ENCODE measurements at regions not wholly inside any gene's neighbourhood (a gene's known extent, or its start where the extent isn't known, plus 50 kb on each side); places are given as distances from the start of the nearest gene placed in this dataset.
"Not testable (repeated sequence)": the region's sequence is repeated elsewhere in the genome, so short reads cannot be mapped to it uniquely, and the experiment has no call there.

GRCh38 chrX:28408017-28408723 is 179.1 kb upstream of the IL1RAPL1 start:
- DNase-seq = no peak

- DNase-seq = no peak
These were observed 188.9 kb upstream of the IL1RAPL1 start for GRCh38 chrX:28398342-28398741.

DNA sequence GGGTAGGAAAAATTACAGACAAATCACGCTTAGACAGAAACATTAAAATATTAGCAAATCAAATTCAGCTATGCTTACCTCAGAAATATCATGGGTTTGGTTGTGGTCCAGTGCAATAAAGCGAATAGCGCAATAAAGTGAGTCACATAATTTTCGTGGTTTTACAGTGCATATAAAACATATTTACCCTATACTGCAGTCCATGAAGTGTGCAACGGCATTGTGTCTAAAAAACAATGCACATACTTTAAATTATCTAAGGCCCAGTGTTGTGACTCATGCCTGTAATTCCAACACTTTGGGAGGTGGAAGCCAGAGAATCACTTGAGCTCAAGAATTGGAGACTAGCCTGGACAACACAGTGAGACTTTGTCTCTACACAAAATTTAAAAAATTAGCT is 195.7 kb upstream of the IL1RAPL1 start:
- DNase-seq = no peak

DNA sequence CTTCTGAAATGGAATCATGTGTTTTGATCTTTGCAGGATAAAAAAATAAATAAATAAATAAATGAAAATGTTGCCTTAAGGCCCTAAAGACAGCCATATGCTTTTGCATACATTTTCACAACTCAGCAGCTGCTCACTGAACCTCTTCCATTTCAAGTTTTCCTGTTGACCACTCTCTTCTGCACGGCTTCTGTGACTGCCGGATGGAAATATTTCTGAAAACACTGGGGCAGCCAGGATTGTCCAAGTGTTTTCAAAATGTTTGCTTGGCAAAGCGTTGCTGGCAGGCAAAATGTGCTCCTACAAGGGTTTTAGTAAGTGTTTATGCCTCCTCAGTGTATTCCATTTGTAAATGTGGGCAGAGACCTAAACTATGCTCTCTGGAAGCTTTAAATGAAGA is 208.1 kb upstream of the IL1RAPL1 start:
- no peak for DNase-seq

DNA sequence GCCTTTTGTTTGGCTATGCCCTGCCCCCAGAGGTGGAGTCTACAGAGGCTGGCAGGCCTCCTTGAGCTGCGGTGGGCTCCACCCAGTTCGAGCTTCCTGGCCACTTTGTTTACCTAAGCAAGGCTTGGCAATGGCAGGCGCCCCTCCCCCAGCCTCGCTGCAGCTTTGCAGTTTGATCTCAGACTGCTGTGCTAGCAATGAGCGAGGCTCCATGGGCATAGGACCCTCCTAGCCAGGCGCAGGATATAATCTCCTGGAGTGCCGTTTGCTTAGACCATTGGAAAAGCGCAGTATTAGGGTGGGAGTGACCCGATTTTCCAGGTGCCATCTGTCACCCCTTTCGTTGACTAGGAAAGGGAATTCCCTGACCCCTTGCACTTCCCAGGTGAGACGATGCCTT is 219.6 kb upstream of the IL1RAPL1 start:
- DNase-seq = not testable (repeated sequence)

DNA sequence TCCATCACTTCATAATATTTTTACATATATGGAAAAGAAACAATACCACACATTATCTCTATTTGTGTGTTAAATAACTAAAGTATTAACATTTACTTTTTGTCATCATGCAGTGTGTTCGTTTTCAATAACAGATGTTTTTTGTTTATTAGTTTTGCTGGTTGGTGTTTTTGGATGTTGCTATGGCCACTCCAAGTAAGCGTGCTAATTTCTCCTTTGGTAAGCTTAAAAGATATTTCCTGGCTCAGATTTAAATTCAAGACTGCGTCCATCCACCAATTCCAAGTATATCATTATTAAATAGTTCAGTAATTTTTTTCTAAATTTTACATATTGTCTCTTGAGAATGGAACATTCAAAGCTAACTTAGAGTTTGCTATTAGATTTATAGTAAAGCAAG is 235.4 kb upstream of the IL1RAPL1 start:
- no peak for DNase-seq

DNA sequence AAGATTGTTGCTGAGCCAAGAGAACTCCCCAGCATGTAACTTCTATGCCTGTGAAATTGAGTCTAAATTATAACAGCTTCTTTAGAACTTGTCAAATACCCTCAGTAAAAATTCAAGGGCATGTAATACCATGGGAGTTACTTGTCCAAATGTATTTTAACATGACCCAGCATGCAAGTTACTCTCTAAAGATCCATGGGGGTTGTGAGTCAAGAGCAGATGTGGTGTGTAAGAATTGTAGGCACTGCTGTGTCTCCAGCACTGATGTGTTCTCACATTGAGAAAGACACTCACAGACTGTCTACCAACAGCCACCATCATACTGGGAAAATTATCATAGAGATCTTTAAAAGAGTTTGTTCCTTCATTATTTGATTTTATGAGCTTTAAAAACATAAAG is 237.4 kb upstream of the IL1RAPL1 start:
- DNase-seq = no peak

DNA sequence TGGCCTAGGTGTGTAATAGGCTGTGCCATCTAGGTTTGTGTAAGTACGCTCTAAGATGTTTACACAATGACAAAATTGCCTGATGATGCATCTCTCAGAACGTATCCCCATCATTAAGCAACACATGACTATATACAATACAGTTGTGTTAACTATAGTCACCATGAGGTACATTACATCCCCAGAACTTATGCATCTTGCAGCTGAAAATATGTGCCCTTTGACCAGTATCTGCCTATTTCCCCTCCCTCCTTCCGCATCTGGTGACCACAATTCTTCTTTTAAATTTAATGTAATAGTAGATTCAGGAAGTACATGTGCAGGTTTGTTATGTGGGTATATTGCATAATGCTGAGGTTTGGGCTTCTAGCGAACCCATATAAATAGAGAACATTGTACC is 239.8 kb upstream of the IL1RAPL1 start:
- DNase-seq = no peak

- no peak for DNase-seq
These were observed 258.1 kb upstream of the IL1RAPL1 start for GRCh38 chrX:28329156-28329555.

DNA sequence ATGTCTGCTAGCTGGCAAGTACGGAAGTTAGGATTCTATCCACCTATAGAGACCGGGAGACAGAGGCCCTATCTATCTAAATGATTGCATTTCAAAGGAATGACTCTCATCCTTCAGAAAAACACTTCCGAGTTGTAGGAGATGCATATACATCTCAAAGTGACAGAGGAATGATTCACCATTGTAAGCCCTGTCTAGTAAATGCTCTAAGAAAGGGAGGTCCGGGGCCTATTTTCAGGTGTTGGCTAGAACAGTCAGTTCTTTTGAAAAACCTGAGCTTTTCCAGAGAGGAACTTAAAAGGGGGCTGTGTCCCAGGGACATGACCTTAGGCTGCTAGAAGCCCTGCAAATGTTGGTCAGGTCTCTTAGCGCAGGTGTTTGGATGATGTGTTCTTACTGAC is 262.9 kb upstream of the IL1RAPL1 start:
- DNase-seq = no peak

- no peak for DNase-seq
These were observed 266.0 kb upstream of the IL1RAPL1 start for GRCh38 chrX:28321286-28321685.

- no peak for DNase-seq
These were observed 274.3 kb upstream of the IL1RAPL1 start for GRCh38 chrX:28312965-28313364.

GRCh38 chrX:28312259-28312658 is 275.0 kb upstream of the IL1RAPL1 start:
- DNase-seq = no peak

- no peak for DNase-seq
These were observed 275.8 kb upstream of the IL1RAPL1 start for GRCh38 chrX:28311466-28311865.

DNA sequence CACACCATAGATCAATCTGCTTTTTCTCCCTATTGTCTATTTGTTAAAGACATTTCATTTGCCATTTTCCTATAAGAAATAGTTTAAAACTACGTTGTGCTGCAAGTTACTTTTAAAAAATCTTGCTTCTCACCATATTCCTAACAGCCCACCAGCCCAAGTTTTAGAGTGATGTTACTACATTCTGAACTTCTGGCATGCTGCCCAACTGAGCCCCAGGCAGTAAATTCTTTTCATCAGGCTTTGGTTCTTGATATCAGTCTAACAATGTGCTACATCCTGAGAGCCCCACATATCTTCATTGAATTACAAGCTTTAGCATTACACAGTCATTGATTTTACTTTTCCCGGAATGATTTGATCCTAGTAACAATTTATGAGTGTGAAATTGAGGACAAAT is 283.8 kb upstream of the IL1RAPL1 start:
- no peak for DNase-seq

DNA sequence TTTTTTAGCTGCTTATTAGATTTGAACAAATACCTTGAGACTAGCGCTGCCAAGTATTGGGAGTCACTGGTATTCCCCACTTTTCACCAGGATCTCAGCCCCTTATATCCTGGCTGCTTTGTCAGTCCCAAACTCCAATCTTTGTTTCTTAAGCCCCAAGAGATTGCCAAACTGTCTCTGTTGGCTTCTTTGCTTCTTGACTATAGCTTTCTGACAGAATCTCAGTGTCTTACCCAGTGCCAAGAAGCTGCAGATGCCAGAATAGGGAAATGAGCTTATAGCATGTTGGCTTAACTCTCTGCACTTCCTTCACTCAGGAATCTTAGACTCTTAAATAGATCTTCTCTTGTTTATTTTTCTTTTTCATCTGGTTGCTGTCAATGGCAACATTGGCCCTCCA is 297.5 kb upstream of the DCAF8L1 start:
- DNase-seq = no peak

- no peak for DNase-seq
These were observed 297.0 kb upstream of the DCAF8L1 start for GRCh38 chrX:28278251-28278650.

- no peak for DNase-seq
These were observed 292.5 kb upstream of the DCAF8L1 start for GRCh38 chrX:28273736-28274135.

DNA sequence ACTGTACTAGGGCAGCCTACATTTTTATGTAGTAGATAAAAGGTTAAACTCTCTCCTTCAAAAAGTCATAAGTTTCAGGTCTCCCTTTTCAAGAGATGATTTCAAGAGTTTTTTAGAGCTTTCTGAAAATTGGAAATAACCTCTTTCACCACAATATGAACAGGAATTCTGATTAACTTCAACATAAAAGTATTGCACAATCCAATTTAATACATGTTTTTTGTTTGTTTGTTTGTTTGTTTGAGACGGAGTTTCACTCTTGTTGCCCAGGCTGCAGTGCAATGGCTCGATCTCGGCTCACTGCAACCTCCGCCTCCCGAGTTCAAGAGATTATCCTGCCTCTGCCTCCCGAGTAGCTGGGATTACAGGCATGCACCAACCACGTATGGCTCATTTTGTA is 265.4 kb upstream of the DCAF8L1 start:
- no peak for DNase-seq

GRCh38 chrX:28229217-28229616 is 248.0 kb upstream of the DCAF8L1 start:
- DNase-seq = no peak

DNA sequence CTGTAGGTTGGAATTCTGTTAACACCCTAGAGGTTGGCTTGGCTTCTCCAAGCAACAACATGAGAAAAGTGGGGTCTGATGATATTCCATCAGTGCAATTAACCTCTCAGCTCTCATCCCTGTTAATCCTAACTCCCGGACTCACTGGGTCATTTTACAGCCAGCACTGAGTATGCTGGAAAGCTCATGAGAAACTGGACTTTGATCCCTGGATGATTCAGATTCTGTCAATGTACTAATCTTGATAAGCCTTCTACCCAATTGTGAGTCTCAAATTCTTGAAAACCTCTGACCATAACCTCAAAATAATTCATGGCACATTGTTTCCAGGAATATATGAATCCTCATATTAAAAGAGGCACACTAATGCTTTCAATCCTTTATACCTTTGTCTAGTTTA is 244.3 kb upstream of the DCAF8L1 start:
- no peak for DNase-seq

GRCh38 chrX:28223991-28224390 is 242.7 kb upstream of the DCAF8L1 start:
- no peak for DNase-seq

GRCh38 chrX:28223469-28223868 is 242.2 kb upstream of the DCAF8L1 start:
- DNase-seq = no peak

GRCh38 chrX:28205905-28206304 is 224.7 kb upstream of the DCAF8L1 start:
- DNase-seq = no peak

- no peak for DNase-seq
These were observed 223.9 kb upstream of the DCAF8L1 start for GRCh38 chrX:28205126-28205525.

- DNase-seq = no peak
These were observed 207.8 kb upstream of the DCAF8L1 start for GRCh38 chrX:28189011-28189410.

Measured in SHP77 treated with DMSO at 0.1 percent for 48 hours (cell line).